C4-2B (cell line): ENCODE measurements at regions not wholly inside any gene's neighbourhood (a gene's known extent, or its start where the extent isn't known, plus 50 kb on each side); places are given as distances from the start of the nearest gene placed in this dataset.

Experiments
- CTCF ChIP-seq: fragments of 450-650 bp; conservative IDR thresholded peaks from 2 replicates; pipeline ENCODE4 v1.5.1; 2017; ENCODE audit warnings: mild to moderate bottlenecking
- ZFX ChIP-seq: fragments of 450-650 bp; IDR thresholded peaks from 2 replicates; pipeline ENCODE4 v1.6.1; 2017

GRCh38 chr4:166426300-166426863 lies 553.3 kb downstream of the TLL1 start:
- no peak for TF ChIP-seq CTCF
- TF ChIP-seq ZFX = no peak
